ENCODE measurements at regions not wholly inside any gene's neighbourhood (a gene's known extent, or its start where the extent isn't known, plus 50 kb on each side); places are given as distances from the start of the nearest gene placed in this dataset.

DNA sequence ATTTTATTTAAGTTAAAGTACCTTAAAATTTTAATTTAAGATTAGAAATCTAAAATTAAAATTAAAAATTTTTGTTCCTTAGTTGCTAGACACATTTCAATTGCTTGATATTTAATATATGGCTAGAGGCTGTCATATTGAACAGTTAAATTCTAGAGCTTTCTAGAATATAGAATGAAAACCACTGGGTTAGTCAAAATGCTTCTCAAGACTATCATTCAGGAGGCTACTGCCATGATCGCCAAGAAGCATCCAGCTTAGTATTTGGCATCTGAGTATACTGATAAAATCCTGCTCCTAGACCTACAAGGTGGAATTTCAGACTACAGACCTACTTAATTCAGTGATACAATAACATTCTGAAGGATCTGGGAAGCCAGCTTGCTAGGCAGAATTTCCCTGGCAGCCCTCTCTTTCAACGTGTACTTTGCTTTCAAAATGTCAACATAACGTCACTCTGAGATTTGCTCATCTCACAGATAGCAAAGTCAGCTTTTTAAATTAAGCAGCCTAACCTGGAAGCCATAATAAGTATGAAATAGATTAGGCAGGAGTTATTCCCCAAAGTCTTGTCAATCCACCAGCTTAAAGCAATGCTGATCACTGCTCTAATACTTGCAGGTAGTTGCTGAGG, 525.8 kb downstream of the FSCB start:
- DNase-seq: peak; percentile 28

DNA sequence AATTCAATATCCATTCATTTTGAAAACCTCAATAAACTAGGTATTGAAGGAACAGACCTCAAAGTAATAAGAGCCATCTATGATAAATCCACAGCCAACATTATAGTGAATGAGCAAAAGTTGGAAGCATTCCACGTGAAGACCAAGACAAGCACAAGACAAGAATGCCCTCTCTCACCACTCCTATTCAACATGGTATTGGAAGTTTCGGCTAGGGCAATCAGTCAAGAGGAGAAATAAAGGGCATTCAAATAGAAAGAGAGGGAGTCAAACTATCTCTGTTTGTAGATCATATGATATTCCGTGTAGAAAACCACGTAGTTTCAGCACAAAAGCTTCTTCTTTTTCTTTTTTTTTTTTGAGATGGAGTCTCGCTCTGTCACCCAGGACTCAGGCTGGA, 550.3 kb downstream of the FSCB start:
- no peak for DNase-seq

GRCh38 chr14:43949400-43949799, 557.7 kb downstream of the FSCB start:
- no peak for DNase-seq

DNA sequence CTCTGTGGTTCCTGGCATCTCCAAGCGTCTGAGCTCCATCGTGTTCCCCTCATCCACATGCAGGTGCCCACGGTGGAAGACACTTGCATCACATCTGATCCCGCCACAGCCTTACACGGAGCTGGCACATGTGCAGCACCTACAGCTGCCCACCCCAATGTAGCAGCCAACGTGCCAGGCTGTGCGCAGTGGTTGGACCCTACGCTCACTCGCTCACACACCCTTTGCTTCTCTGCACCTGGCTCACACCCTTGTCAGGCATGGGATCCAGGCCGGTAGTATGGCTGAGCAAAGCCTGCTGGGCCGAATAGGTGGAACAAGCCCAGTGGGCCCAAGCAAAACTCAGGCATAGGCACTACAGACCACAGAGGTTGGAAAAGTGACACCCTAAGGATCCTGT, 567.2 kb downstream of the FSCB start:
- no peak for DNase-seq

- DNase-seq: no peak
Observed at GRCh38 chr14:43938588-43939281, 568.3 kb downstream of the FSCB start.

GRCh38 chr14:43937001-43937400, 570.1 kb downstream of the FSCB start:
- DNase-seq: no peak

DNA sequence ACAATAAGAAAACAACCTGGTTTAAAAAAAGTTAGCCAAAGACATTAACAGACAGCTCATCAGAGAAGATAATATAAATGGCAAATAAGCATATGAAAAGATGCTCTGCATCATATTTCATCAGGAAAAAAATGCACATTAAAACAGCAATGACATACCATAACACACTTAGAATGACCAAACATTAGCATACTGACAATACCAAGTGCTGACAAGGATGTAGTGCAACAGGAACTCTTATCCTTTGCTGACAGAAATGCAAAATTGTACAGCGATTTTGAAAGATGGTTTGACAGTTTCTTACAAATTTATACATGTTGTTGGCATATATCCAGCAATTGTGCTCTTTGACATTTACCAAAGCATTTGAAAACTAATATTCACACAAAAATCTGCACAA, 573.0 kb downstream of the FSCB start:
- no peak for DNase-seq

DNA sequence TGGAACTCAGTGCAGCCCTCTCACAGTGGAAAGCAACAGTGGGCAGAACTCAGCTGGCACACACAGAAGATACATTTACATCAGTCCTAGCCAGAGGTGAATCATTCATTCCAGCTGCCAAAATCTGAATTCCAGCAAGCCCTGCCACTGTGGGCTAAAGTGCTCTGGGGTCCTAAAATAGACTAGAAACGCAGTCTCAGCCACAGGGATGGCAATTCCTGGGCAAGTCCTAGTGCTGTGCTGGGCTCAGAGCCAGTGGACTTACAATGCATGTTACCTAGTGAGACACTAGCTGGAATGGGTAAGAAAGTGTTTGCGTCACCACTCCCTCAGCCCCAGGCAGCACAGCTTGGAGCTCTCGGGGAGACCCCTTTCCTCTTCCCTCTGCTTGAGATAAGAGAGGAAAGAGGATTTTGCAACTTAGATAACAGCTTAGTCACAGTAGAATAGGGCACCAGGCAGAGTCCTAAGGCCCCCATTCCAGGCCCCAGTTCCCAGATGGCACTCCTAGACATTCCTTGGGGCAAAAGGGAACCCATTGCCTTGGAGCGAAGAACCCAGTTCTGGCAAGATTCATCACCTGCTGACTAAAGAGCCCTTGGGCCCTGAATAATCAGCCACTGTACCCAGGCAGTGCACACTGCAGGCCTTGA, 592.9 kb downstream of the FSCB start:
- DNase-seq: no peak

GRCh38 chr14:43903209-43903608, 603.9 kb downstream of the FSCB start:
- DNase-seq: no peak

DNA sequence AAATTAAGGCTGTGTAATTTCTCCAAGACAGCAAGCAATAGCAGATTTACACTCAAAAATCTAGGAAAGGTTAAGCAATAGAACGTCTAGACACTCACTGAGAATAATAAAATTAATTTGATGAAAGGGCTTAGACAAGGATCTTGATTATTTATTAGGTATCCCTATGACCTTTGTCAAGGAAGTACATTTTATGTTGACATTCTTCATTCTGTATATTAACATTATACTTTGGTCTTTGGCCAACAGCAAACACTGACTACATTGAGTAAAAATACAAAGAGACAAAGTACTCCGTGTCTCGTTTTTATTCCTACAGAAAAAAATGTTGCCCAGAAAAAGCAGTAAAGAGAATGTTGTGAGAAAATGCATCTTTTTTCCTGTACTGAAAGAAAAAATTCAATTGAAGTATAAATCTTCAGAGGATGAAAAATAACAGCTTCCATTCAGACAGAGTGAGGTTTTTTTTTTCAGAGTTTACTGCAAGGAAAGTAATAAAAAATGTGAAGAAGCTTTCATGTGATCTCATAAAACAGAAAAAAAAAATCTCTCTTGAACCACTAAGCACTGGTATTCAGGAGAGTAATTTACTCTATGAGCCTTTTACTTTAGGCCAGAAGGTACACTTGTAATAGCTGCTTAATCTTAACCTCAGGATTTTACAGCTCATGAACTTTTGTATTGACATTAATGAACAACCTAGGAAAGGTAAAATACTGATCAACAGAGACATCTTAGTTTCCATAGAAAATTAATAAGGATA, 605.0 kb downstream of the FSCB start:
- no peak for DNase-seq

DNA sequence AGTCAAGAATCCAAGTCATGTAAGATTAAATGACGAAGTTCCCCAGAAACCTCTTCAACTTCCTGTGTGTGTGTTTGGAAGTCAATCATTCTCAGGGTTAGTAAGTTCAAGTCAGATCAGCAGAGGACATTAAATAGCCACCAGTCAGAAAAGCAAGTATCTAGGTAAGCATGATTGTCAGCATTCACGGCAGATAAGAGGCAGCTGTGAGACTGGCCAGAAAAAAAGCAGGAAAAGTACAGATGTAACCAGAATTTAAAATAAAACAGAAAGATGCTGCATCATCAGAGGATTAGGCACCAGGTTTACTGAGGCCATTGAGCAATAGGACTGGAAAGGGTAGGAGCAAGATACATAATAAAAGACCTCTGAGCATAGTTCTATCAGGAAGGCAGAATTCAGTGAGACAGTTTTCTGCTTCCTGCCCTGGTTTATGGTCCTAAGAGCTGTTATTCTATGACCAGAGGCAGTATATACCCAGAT, 606.9 kb downstream of the FSCB start:
- no peak for DNase-seq

DNA sequence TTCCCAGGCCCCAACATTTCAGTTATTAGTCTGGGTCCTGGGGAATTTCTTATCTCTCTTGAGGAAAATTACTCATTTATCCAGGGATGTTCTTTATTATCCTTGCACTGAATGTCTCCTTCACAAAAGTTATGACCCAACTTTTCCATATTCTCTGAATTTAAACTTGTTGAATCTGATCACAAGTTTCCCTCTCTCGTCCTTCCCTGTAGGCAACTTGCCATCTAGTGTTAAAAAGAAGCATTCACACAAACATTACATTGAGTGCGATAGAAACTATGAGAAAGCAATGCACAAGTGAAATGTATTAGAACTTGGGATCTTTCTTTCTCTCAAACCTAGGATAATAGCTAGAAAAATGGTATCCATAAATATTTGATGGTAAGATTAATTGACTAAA, 608.4 kb downstream of the FSCB start:
- DNase-seq: no peak

DNA sequence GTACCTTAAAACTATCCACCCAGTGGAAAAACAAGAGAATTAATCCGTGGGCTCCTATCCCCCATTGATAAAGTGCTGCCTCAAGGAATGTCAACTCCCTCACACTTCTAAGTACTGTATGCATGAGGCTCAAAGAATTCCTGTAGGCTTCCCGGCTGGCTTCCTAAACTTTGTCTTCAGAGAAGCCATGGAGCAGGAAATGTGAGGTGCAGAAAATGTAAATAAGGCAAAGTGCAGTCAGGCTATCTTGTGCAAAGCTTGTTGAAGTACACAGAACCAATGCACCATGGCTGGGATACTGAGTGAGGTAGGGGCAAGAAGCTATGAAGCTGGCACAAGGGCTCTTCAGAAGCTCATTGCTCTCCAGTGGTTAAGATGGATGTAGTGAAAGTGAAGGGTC, 611.0 kb downstream of the FSCB start:
- no peak for DNase-seq

DNA sequence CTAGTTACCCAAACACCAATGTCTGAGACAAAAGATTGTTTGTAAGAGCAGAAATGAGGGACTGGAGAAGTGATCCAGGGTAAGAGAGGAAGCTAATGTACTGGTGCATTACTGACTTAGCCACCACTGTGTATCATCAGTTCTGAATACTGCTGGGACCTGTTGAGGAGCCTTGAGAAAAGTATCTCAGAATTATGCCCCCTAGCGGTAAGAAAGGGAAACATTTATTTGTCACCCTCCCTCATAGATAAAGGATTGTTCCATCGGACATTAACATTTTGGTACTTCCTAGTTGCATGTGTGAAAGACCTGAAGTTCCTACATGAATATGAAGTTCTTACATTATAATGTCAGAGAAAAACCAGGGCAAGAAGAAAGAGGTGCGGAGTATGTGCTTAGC, 612.5 kb downstream of the FSCB start:
- no peak for DNase-seq

- DNase-seq: no peak
Observed at GRCh38 chr14:43887523-43887922, 619.6 kb downstream of the FSCB start.

DNA sequence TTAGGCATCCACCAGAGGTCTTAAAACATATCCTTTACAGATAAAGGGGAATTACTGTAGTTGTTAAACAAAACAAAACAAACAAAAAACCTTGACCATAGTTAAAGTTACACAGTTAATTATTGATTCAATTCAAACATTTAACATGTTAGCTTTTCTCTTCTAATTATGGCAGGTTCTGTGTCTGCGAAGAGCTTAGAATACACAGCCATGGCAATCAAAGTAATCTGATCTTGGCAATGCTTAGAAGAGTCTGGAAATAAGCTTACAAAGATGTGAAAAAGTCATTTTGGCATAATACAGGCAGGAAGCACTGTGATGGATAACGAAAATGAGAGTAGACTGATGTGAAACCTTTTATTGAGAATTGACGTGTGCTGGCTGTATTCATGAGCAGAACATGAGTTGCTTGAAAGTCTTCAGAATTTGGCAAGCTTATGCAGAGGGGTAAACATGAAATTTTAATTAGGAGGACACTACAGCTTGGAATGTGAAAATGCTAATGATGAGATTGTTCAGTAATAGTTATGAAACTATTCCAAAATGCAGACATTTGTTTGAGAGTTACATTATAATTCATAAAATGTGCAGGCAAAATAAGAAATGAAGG, 629.6 kb downstream of the FSCB start:
- no peak for DNase-seq

- no peak for DNase-seq
Observed at GRCh38 chr14:43872752-43873655, 634.1 kb downstream of the FSCB start.

DNA sequence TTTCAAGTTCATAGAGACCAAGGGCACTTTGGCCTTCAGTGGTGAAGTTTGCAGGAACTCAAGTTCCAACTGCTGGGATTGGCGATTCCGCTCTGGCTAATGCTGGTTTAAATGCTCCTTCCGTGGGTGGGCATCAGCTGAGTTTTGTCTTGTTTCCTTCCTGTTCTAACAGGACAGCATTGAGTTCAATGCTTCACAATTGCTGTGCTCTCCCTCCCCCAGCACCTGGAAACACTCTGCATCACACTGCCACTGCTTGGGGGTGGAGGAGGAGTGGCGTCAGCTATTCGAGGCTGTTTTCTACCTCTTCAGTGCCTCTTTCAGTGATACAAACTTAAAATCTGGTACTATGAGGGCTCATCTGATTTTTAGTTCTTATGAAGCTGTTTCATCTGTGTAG, 634.9 kb downstream of the FSCB start:
- DNase-seq: no peak

DNA sequence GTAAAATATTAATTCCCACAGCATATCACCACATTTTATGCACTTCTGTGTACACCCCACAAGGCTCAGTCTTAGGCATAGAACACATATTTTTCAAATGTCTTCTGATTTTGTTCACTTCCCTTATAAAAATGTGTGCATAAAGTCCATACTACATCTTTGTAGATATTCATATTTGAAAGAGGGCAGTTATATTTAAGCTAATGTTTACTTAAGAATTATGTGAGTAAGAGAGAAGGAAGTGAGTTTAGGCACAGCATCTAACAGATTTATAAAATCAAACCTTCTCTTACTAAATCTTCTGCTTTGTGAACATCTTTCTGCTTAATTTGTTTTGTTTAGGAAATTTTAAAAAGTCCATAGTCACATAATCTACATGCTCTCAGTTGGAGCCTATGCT, 648.1 kb downstream of the FSCB start:
- DNase-seq: no peak

GRCh38 chr14:43855556-43855955, 651.5 kb downstream of the FSCB start:
- DNase-seq: no peak

DNA sequence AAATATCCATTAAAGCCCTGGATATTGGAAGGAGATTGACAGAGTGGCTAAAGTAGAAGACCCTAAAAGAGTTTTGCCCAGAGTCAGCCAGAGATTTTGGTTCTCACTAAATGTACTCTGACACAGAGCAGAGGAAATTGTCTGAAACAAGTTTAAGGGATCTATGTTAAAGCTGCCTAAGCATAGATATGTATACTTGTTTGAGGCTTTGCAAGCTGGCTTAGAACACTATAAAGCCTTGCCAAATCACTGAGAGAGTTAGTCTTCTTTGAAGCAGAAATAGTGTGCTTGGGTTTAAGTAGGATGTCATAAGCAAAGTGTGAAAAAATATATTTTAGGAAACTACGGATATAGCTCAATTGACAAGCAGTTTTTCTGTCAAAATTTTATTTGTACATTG, 653.5 kb downstream of the FSCB start:
- DNase-seq: no peak

DNA sequence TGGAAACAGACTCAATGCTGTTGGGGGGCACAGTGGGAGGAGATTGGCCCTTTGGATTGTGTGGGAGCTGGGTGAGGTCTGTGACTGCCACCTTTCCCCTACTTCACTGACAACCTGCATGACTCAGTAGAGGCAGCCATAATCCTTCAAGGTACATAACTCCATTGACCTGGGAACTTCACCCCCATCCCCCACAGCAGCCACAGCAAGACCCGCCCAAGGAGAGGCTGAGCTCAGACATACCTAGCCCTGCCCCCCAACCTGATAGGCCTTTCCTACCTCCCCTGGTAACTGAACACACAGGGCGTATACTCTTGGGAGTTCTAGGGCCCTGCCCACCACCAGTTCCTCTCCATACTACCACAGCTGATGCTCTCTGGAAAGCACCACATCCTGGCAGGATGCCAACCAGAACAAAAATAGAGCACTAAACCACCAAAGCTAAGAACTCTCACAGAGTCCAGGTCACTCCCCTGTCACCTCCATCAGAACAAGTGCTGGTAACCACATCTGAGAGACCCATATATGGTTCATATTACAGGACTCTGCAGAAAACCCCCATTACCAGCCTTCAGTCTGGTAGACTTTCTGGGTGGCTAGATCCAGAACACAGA, 703.9 kb downstream of the FSCB start:
- DNase-seq: peak; percentile 22
